Activated CD4-positive, alpha-beta T cell treated with anti-CD3 and anti-CD28 coated beads, Interleukin-2, amount 10 ng/mL, durations not matched to agents 7 days and 5 days (primary cell): ENCODE measurements at regions not wholly inside any gene's neighbourhood (a gene's known extent, or its start where the extent isn't known, plus 50 kb on each side); places are given as distances from the start of the nearest gene placed in this dataset.

Source experiments
- CTCF ChIA-PET: fragments of 350-600 bp; sonication (Branson Sonifier 250); formaldehyde crosslinking; loops from one replicate; lab custom pipeline; 2021; ENCODE audit warnings: antibody characterized with exemption; lab: Charles Lee
- POLR2A ChIA-PET: fragments of 350-600 bp; sonication (Branson Sonifier 250); formaldehyde crosslinking; loops from one replicate; lab custom pipeline; 2021; ENCODE audit warnings: antibody characterized with exemption; lab: Charles Lee
- DNase-seq: peaks from one replicate; pipeline ENCODE4 v3.0.0-alpha.2; 2020
- H3K27ac Mint-ChIP-seq: one replicate; pipeline ENCODE4 v1.8.0; 2021; ENCODE audit warnings: mild to moderate bottlenecking, moderate library complexity, mixed read lengths
- H3K27me3 Mint-ChIP-seq: one replicate; pipeline ENCODE4 v1.8.0; 2021; ENCODE audit warnings: mixed read lengths
- H3K36me3 Mint-ChIP-seq: one replicate; pipeline ENCODE4 v1.8.0; 2021; ENCODE audit warnings: low read depth, mixed read lengths
- H3K4me1 Mint-ChIP-seq: one replicate; pipeline ENCODE4 v1.8.0; 2021; ENCODE audit warnings: mixed read lengths
- H3K4me3 Mint-ChIP-seq: one replicate; pipeline ENCODE4 v1.8.0; 2021; ENCODE audit warnings: mild to moderate bottlenecking, moderate library complexity, mixed read lengths
- H3K9me3 Mint-ChIP-seq: one replicate; pipeline ENCODE4 v1.8.0; 2021; ENCODE audit warnings: mixed read lengths

DNA sequence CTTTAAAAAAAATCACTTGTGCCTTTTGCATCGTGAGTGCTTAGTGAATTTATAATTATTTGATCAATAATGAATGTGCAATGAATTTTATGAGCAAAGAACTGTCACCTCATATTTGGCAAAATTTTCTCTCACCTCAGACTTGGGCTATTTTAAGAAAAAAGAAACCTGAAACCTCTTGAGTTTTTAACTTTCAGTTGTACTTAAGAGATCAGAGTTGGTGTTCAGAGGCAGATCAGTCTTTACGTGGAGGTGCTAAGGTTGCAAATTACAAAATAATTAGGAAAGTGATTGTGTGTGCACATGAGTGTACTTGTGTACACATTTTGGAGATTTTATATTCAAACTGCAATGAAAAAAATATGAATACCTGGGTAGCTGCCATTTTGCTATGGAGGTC lies 218.7 kb upstream of the RBFOX1 start:
- Mint-ChIP-seq H3K27me3 (no peaks in the 10 kb centered on the region), H3K4me1 (no peaks in the 10 kb centered on the region), H3K27ac (no peak overlapping the region), H3K36me3 (no peaks in the 10 kb centered on the region), H3K4me3 (no peak overlapping the region), H3K9me3 (peaks cover 8% of the 10 kb centered on the region)
- DNase-seq: no peak
- ChIA-PET POLR2A (no interaction called here), CTCF (no interaction called here)

DNA sequence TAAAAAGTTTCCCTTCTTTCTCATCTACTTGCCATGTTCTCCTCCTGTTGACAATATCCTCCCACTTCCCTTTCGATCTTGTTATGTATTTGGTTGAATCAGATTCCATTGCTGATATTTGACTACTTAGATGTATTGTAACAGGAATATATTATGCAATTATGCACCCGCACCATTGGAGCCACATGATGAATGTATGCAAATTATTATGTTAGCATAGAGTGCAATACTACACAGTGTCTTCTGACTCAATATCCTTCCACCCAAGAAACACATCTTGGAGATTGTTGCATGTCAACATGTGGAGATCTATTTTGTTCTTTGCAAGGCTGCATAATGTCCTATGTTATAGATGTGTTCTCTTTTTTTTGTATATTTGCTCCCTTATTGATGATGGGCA lies 219.2 kb upstream of the RBFOX1 start:
- Mint-ChIP-seq H3K27me3 (no peaks in the 10 kb centered on the region), H3K4me3 (no peak overlapping the region), H3K9me3 (peaks cover 8% of the 10 kb centered on the region), H3K27ac (no peak overlapping the region), H3K4me1 (no peaks in the 10 kb centered on the region), H3K36me3 (no peaks in the 10 kb centered on the region)
- no peak for DNase-seq
- POLR2A ChIA-PET: no interaction called here
- CTCF ChIA-PET: no interaction called here

DNA sequence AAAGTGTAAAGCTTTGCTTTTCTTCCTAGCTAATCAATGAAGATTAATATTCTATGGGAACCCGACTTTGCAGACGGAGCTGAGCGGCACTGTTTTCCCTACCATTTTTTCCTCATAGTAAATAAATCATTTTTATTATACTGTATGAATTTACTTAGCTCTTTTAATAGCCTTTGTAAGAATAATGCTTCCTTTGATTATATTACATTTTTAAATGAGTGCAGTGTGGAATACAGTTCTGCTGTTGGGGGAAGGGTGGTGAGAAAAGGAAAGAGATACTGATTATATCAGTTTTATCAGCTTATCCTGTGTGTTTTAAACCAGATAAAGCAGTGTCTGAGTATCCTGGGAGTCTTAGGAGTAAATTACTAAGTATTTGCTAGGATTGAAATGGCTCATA lies 221.4 kb upstream of the RBFOX1 start:
- H3K9me3 Mint-ChIP-seq: peaks cover 5% of the 10 kb centered on the region
- no peaks in the 10 kb centered on the region for H3K27me3 Mint-ChIP-seq
- CTCF ChIA-PET: interaction anchor here (0.6 kb wide), 1 partner anchor 530 kb away, joined by 3 read pairs; no protein-coding TSS in a partner anchor

DNA sequence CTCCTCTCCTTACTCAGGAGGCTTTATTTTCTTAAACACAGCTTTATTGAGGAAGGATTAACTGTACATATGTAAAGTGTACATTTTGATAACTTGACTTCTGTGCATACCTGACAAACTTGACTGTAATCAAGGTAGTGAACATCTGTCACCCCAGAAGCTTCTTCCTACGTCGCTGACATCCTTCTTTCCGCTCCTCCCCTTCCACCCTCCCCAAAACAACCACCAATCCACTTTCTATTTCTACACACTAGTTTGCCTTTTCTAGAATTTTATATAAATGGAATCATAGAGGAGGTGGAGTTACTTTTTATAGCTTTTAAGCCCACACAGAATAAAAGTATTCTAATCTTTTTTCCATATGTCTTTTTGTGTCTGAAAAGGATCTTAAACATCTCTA lies 225.2 kb upstream of the RBFOX1 start:
- ChIA-PET CTCF (no interaction called here), POLR2A (no interaction called here)
- H3K27ac Mint-ChIP-seq: no peak overlapping the region
- no peaks in the 10 kb centered on the region for H3K36me3 Mint-ChIP-seq
- no peaks in the 10 kb centered on the region for H3K4me1 Mint-ChIP-seq
- no peak for DNase-seq
- no peak overlapping the region for H3K4me3 Mint-ChIP-seq
- H3K27me3 Mint-ChIP-seq: no peaks in the 10 kb centered on the region
- peaks cover 2% of the 10 kb centered on the region for H3K9me3 Mint-ChIP-seq

More for the DNA sequence above, 221.4 kb upstream of the RBFOX1 start:
- no peak overlapping the region for H3K27ac Mint-ChIP-seq
- POLR2A ChIA-PET: no interaction called here
- H3K4me1 Mint-ChIP-seq: no peaks in the 10 kb centered on the region
- H3K36me3 Mint-ChIP-seq: no peaks in the 10 kb centered on the region
- no peak overlapping the region for H3K4me3 Mint-ChIP-seq
- DNase-seq: no peak

DNA sequence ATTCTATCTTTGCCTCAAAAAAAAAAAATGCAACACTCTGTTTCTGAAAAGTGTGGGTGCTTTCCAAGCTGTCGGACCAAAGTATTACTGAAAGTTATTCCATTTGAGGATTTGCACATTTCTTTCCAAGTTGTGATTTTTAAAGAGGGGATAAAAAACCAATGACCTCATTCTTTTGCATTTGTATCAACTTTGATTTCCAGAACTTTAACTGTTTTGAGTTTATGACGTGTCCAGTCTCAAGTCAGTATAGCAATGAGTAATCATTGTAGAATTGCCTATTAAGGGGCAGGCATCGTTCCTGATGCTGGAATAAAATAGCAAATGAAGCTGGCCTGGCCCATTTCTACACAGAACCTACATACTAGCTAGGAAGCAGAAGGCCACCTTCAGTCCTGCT lies 229.6 kb upstream of the RBFOX1 start:
- Mint-ChIP-seq H3K4me3 (no peak overlapping the region), H3K27me3 (no peaks in the 10 kb centered on the region), H3K4me1 (no peaks in the 10 kb centered on the region), H3K36me3 (no peaks in the 10 kb centered on the region), H3K27ac (no peak overlapping the region), H3K9me3 (peaks cover 4% of the 10 kb centered on the region)
- ChIA-PET CTCF (no interaction called here), POLR2A (no interaction called here)
- no peak for DNase-seq

DNA sequence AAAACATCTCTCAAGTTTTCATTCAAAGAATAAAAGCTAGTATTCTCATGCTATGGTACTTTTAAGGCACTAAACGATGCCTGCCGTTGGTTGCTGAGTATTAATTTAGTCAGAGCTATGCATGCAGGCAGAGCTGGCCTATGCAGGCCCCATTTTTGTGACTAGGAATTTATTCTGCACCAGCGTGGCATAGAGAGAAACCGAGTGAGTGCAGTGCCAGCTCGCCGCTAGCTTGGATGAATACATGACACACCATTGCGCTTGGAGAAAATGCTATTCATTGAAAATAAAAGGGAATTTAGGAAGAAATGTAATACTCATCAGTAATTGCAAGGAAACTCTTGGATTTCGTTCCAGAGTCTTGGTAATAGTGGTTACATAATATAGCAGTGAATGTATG lies 231.6 kb upstream of the RBFOX1 start:
- ChIA-PET POLR2A (no interaction called here), CTCF (no interaction called here)
- no peaks in the 10 kb centered on the region for H3K27me3 Mint-ChIP-seq
- DNase-seq: no peak
- no peaks in the 10 kb centered on the region for H3K4me1 Mint-ChIP-seq
- no peaks in the 10 kb centered on the region for H3K36me3 Mint-ChIP-seq
- no peak overlapping the region for H3K27ac Mint-ChIP-seq
- H3K4me3 Mint-ChIP-seq: no peak overlapping the region
- peaks cover 3% of the 10 kb centered on the region for H3K9me3 Mint-ChIP-seq

DNA sequence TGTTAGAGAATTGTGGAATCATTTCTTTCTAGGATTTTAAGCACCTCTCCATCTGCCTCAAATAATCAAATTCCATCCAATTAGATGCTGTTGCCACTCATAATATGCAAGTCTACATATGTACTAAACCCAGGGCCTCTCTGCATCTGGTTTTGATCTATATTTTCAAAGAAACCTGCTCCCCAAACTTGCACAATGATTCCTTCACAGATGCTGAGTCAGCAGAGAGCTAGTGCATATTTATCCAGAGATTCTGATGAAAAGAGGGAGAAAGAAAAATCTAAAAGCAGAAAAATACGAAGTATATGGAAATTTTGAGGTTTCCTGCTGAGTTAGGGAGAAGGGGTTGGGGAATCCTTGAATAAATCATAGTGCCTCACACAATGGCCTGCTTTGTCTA lies 235.1 kb upstream of the RBFOX1 start:
- no peaks in the 10 kb centered on the region for H3K36me3 Mint-ChIP-seq
- no peaks in the 10 kb centered on the region for H3K4me1 Mint-ChIP-seq
- POLR2A ChIA-PET: no interaction called here
- no peak for DNase-seq
- H3K27me3 Mint-ChIP-seq: no peaks in the 10 kb centered on the region
- CTCF ChIA-PET: no interaction called here
- H3K9me3 Mint-ChIP-seq: peaks cover 9% of the 10 kb centered on the region
- H3K4me3 Mint-ChIP-seq: no peak overlapping the region
- H3K27ac Mint-ChIP-seq: no peak overlapping the region

DNA sequence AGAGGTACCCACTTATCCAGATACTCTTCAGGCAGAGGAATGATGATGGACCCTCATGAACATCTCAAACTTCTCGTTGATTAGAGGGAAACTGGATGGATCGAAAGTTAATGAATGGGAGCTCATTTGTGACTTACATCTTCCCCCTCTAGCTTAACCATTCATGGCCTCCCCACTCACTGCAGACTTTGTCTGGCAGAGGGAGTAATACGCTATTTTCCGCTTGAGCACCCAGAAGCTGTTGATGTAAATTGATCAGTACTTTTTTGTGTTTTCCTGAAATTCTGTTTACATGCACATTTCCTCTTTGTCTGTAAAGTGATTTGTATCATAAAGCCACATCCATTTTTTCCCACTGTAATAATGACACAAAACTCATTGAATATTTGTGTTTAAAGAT lies 239.1 kb upstream of the RBFOX1 start:
- Mint-ChIP-seq H3K27me3 (no peaks in the 10 kb centered on the region), H3K4me3 (no peak overlapping the region), H3K27ac (no peak overlapping the region), H3K4me1 (no peaks in the 10 kb centered on the region), H3K36me3 (no peaks in the 10 kb centered on the region), H3K9me3 (peaks cover 7% of the 10 kb centered on the region)
- ChIA-PET CTCF (no interaction called here), POLR2A (no interaction called here)
- no peak for DNase-seq

DNA sequence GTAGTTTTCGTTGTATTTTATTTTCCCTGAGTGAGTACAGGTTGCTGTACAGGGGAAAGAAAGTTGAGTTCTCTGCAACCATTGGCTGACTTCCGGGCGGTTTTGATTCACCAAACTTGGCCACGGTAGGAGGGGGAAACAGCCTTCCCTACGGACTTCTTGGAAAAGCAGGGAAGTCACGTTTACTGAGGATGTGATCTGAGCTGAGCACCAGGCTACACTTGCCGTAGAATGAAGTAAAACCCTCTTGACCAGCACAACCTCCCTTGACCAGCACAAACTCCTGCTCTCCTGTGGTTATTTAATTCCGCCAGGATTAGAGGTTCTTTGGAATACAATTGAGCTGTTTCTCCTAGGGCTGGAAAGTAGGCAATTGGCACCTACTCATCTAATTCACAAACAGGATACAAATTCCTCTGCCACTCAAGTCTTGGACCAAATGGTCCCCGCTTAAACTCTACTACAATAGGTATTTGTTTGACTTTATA lies 242.0 kb upstream of the RBFOX1 start:
- no peaks in the 10 kb centered on the region for H3K36me3 Mint-ChIP-seq
- CTCF ChIA-PET: no interaction called here
- no peak overlapping the region for H3K27ac Mint-ChIP-seq
- H3K27me3 Mint-ChIP-seq: no peaks in the 10 kb centered on the region
- no peak for DNase-seq
- H3K9me3 Mint-ChIP-seq: peaks cover 7% of the 10 kb centered on the region
- no peaks in the 10 kb centered on the region for H3K4me1 Mint-ChIP-seq
- H3K4me3 Mint-ChIP-seq: no peak overlapping the region
- POLR2A ChIA-PET: no interaction called here

DNA sequence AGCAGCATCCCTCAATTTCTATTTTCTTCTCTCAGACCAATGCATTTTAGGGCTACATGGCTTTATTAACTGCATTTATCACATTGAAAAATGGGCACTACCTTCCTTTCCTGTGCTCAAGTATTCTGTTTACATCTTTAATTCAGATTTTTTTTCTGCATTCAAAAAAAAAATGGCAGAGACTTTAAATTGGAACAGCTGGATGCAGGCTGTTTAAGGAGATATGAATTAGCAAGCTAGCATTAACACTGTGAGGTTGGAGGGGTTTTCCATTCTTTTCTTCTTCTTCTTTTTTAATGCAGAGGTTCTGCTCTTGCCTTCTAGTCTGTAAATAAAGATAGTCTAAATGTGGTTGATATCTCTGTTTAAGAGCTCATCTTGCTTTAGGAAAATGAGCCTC lies 242.9 kb upstream of the RBFOX1 start:
- Mint-ChIP-seq H3K9me3 (peaks cover 7% of the 10 kb centered on the region), H3K27ac (no peak overlapping the region), H3K27me3 (no peaks in the 10 kb centered on the region), H3K4me1 (no peaks in the 10 kb centered on the region), H3K4me3 (no peak overlapping the region), H3K36me3 (no peaks in the 10 kb centered on the region)
- CTCF ChIA-PET: interaction anchor here (0.5 kb wide), 1 partner anchor 163 kb away, joined by 3 read pairs; no protein-coding TSS in a partner anchor
- POLR2A ChIA-PET: no interaction called here
- DNase-seq: no peak

DNA sequence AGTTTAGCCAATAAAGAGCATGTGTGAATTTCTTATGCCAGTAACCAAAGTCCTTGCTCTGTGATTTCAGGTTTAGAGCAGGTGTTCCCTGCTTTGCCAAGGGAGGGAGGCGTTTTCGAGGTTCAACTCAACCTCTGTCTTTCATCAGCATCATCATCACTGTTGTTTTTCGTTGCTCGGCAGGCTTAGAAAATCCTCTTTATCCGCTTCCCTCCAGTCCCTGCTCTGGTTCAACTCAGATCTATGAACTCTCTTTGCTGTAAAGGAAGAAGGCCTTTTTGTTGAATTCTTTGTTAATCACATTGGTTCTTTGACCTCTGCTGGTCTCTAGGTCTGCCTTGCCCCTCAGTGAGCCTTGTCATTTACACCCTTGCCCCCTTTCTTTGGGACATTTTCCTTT lies 243.9 kb upstream of the RBFOX1 start:
- CTCF ChIA-PET: no interaction called here
- POLR2A ChIA-PET: no interaction called here
- no peak for DNase-seq
- no peak overlapping the region for H3K4me3 Mint-ChIP-seq
- H3K27ac Mint-ChIP-seq: no peak overlapping the region
- H3K4me1 Mint-ChIP-seq: no peaks in the 10 kb centered on the region
- H3K36me3 Mint-ChIP-seq: no peaks in the 10 kb centered on the region
- H3K27me3 Mint-ChIP-seq: no peaks in the 10 kb centered on the region
- H3K9me3 Mint-ChIP-seq: peaks cover 6% of the 10 kb centered on the region

DNA sequence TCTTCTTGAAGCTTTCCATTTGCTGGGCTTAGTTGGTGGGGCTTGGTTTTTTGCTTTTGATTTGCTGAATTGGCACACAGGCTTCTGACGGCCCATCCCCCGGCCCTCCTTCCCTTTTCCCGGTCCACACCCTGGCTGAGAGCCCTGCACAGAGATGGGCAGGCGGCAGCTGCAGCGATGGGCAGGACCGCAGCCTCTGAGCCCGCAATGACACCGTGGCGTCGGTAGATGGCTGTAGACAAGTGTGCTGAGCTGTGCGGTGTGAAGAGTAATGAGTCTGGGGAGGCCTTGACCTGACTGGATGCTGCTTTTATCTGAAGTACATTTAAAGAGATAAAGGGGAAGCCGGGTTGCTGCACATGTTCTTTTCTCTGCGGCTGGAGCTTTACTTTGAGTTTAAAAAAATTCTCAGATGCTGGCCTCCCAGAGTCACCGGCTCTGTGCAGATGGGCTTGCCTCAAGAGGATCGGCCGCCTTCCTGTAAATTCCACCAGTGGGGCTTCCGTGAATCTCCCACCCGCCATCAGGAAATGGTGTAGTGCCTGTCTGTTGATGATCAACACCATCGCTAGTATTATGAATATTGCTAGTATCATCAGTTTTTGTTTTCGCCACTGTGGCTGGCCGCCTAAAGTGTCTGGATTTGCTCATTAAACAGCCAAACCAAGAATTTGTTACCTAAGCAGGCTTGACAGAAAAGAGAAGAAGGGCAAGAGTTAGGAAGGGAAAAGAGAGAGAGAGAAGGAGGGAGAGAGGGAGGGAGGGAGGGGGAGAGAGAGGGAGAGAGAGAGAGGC lies 245.6 kb upstream of the RBFOX1 start:
- no peaks in the 10 kb centered on the region for H3K4me1 Mint-ChIP-seq
- no peak overlapping the region for H3K27ac Mint-ChIP-seq
- no peak for DNase-seq

DNA sequence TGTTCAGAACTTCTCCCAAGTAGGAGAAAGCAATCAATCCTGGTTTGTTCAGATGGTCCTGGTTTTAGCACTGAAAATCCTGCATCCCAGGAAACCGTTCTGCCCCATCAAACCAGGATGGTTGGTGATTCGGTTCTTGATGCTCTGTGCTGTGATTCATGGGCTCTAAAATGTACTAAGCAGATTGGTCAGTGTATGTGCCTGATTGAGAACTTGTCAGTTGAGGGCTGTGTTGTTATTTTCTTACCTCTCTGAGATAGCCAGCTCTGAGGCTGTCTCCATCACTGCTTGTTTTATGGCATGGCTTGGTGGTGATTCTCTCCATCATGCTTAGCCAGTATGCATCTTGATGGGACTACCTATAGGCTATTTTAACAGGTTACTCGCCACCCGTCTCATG lies 246.9 kb upstream of the RBFOX1 start:
- Mint-ChIP-seq H3K4me1 (no peaks in the 10 kb centered on the region), H3K36me3 (no peaks in the 10 kb centered on the region), H3K27me3 (no peaks in the 10 kb centered on the region), H3K4me3 (no peak overlapping the region), H3K27ac (no peak overlapping the region), H3K9me3 (peaks cover 2% of the 10 kb centered on the region)
- ChIA-PET POLR2A (no interaction called here), CTCF (no interaction called here)
- no peak for DNase-seq

More for the DNA sequence above, 245.6 kb upstream of the RBFOX1 start:
- POLR2A ChIA-PET: no interaction called here
- no peaks in the 10 kb centered on the region for H3K36me3 Mint-ChIP-seq
- H3K4me3 Mint-ChIP-seq: no peak overlapping the region
- H3K9me3 Mint-ChIP-seq: no peaks in the 10 kb centered on the region
- no peaks in the 10 kb centered on the region for H3K27me3 Mint-ChIP-seq
- CTCF ChIA-PET: no interaction called here

DNA sequence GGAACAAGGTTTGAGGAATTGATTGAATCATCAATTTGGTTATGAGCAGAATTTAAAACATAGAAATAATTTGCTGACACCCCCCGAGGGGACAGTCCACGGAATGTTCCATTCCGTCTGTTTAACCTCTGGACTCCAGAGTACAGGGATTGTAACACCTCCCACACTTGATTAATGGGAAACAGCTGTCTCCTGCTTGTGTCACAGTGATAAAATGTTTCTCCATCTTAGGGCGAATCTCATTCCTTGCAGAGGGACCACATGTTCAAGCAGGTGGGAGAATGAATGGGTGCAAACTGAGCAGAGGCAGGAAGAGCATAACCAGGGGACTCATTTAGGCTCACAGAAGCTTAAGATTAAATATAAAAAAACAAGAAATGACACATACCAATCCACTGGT lies 249.5 kb upstream of the RBFOX1 start:
- Mint-ChIP-seq H3K4me3 (no peak overlapping the region), H3K36me3 (no peaks in the 10 kb centered on the region), H3K27ac (no peak overlapping the region), H3K4me1 (no peaks in the 10 kb centered on the region), H3K27me3 (no peaks in the 10 kb centered on the region), H3K9me3 (peaks cover 6% of the 10 kb centered on the region)
- no peak for DNase-seq
- ChIA-PET CTCF (no interaction called here), POLR2A (no interaction called here)
